Stomach smooth muscle (tissue), 2 donors: ENCODE measurements at regions not wholly inside any gene's neighbourhood (a gene's known extent, or its start where the extent isn't known, plus 50 kb on each side); places are given as distances from the start of the nearest gene placed in this dataset.
"Not testable (repeated sequence)": the region's sequence is repeated elsewhere in the genome, so short reads cannot be mapped to it uniquely, and the experiment has no call there.

Source experiments
- H3K27ac ChIP-seq: one replicate; pipeline ENCODE4 v1.7.0; 2013; ENCODE audit warnings: mild to moderate bottlenecking, low read length, inconsistent platforms
- H3K27me3 ChIP-seq, 2 donors: one replicate each; pipeline ENCODE4 v1.7.0; 2013; ENCODE audit warnings: low read length in 2 of 2; ENCODE audit not compliant: insufficient read depth in 2 of 2, control insufficient read depth in 1 of 2
- H3K36me3 ChIP-seq, 2 donors: one replicate each; pipeline ENCODE4 v1.7.0; 2013; ENCODE audit warnings: low read length in 2 of 2; ENCODE audit not compliant: control insufficient read depth in 2 of 2, insufficient read depth in 2 of 2
- H3K4me1 ChIP-seq: one replicate; pipeline ENCODE4 v1.7.0; 2013; ENCODE audit warnings: low read length; ENCODE audit not compliant: control insufficient read depth, insufficient read depth
- H3K4me3 ChIP-seq, 2 donors: one replicate each; pipeline ENCODE4 v1.7.0; 2013; ENCODE audit warnings: low read length in 2 of 2
- H3K9ac ChIP-seq, 2 donors: one replicate each; pipeline ENCODE4 v1.7.0; 2013; ENCODE audit warnings: low read length in 2 of 2, mild to moderate bottlenecking in 1 of 2
- H3K9me3 ChIP-seq, 2 donors: one replicate each; pipeline ENCODE4 v1.7.0; 2013; ENCODE audit warnings: low read length in 2 of 2; ENCODE audit not compliant: control insufficient read depth in 2 of 2
- donor health status: healthy.
- donor health status: Pancreatic carcinoma.

- Histone ChIP-seq H3K9ac (no peak overlapping the region), H3K9me3 (no peaks in the 10 kb centered on the region), H3K4me1 (peaks cover 4% of the 10 kb centered on the region), H3K4me3 (no peak overlapping the region), H3K36me3 (no peaks in the 10 kb centered on the region), H3K27ac (no peak overlapping the region), H3K27me3 (no peaks in the 10 kb centered on the region)
Observed at GRCh38 chr1:70490153-70490552, 79.1 kb downstream of the CTH start.

- no peaks in the 10 kb centered on the region for H3K36me3 ChIP-seq
- H3K4me1 ChIP-seq = no peaks in the 10 kb centered on the region
- H3K4me3 ChIP-seq = no peak overlapping the region
- no peak overlapping the region for H3K9ac ChIP-seq
- H3K27me3 ChIP-seq = no peaks in the 10 kb centered on the region
- H3K9me3 ChIP-seq = no peaks in the 10 kb centered on the region
- no peak overlapping the region for H3K27ac ChIP-seq
Observed at GRCh38 chr1:70495370-70495769, 84.3 kb downstream of the CTH start.

GRCh38 chr1:70496181-70496580 lies 85.1 kb downstream of the CTH start:
- Histone ChIP-seq H3K27me3 (no peaks in the 10 kb centered on the region), H3K36me3 (no peaks in the 10 kb centered on the region), H3K9me3 (no peaks in the 10 kb centered on the region), H3K4me1 (no peaks in the 10 kb centered on the region), H3K27ac (no peak overlapping the region), H3K9ac (no peak overlapping the region), H3K4me3 (no peak overlapping the region)

GRCh38 chr1:70497152-70497551 lies 86.1 kb downstream of the CTH start:
- H3K27ac ChIP-seq = no peak overlapping the region
- no peak overlapping the region for H3K4me3 ChIP-seq
- no peaks in the 10 kb centered on the region for H3K36me3 ChIP-seq
- H3K9ac ChIP-seq = no peak overlapping the region
- H3K9me3 ChIP-seq = no peaks in the 10 kb centered on the region
- H3K27me3 ChIP-seq = no peaks in the 10 kb centered on the region
- no peaks in the 10 kb centered on the region for H3K4me1 ChIP-seq

GRCh38 chr1:70498666-70499065 lies 87.6 kb downstream of the CTH start:
- H3K4me1 ChIP-seq = no peaks in the 10 kb centered on the region
- no peak overlapping the region for H3K4me3 ChIP-seq
- no peaks in the 10 kb centered on the region for H3K36me3 ChIP-seq
- H3K9ac ChIP-seq = no peak overlapping the region
- no peak overlapping the region for H3K27ac ChIP-seq
- H3K9me3 ChIP-seq = no peaks in the 10 kb centered on the region
- no peaks in the 10 kb centered on the region for H3K27me3 ChIP-seq

GRCh38 chr1:70499695-70500094 lies 88.6 kb downstream of the CTH start:
- no peak overlapping the region for H3K9ac ChIP-seq
- peaks cover 4% of the 10 kb centered on the region for H3K4me1 ChIP-seq
- H3K36me3 ChIP-seq = no peaks in the 10 kb centered on the region

GRCh38 chr1:70503358-70503757 lies 92.3 kb downstream of the CTH start:
- no peak overlapping the region for H3K9ac ChIP-seq
- no peaks in the 10 kb centered on the region for H3K9me3 ChIP-seq
- peaks cover 4% of the 10 kb centered on the region for H3K4me1 ChIP-seq
- no peaks in the 10 kb centered on the region for H3K27me3 ChIP-seq
- no peaks in the 10 kb centered on the region for H3K36me3 ChIP-seq
- H3K4me3 ChIP-seq = no peak overlapping the region
- no peak overlapping the region for H3K27ac ChIP-seq

More at GRCh38 chr1:70499695-70500094, 88.6 kb downstream of the CTH start:
- Histone ChIP-seq H3K4me3 (no peak overlapping the region), H3K27ac (no peak overlapping the region), H3K9me3 (no peaks in the 10 kb centered on the region), H3K27me3 (no peaks in the 10 kb centered on the region)

- Histone ChIP-seq H3K4me1 (peaks cover 4% of the 10 kb centered on the region), H3K36me3 (no peaks in the 10 kb centered on the region), H3K9ac (no peak overlapping the region), H3K27ac (no peak overlapping the region), H3K27me3 (no peaks in the 10 kb centered on the region), H3K9me3 (no peaks in the 10 kb centered on the region), H3K4me3 (no peak overlapping the region)
Observed at GRCh38 chr1:70504176-70504820, 93.2 kb downstream of the CTH start.

GRCh38 chr1:70504821-70505193 lies 93.7 kb downstream of the CTH start:
- Histone ChIP-seq H3K27ac (no peak overlapping the region), H3K9me3 (no peaks in the 10 kb centered on the region)

GRCh38 chr1:70507991-70508390 lies 96.9 kb downstream of the CTH start:
- H3K9ac ChIP-seq, H3K4me1 ChIP-seq, H3K4me3 ChIP-seq, H3K36me3 ChIP-seq, H3K27me3 ChIP-seq, H3K9me3 ChIP-seq, H3K27ac ChIP-seq: not testable (repeated sequence)

More at GRCh38 chr1:70504821-70505193, 93.7 kb downstream of the CTH start:
- H3K4me1 ChIP-seq = peaks cover 4% of the 10 kb centered on the region
- no peaks in the 10 kb centered on the region for H3K36me3 ChIP-seq
- no peak overlapping the region for H3K4me3 ChIP-seq
- H3K27me3 ChIP-seq = no peaks in the 10 kb centered on the region
- no peak overlapping the region for H3K9ac ChIP-seq

GRCh38 chr1:70509996-70510876 lies 99.2 kb downstream of the CTH start:
- no peak overlapping the region for H3K9ac ChIP-seq
- no peaks in the 10 kb centered on the region for H3K4me1 ChIP-seq
- H3K9me3 ChIP-seq = no peaks in the 10 kb centered on the region
- no peaks in the 10 kb centered on the region for H3K27me3 ChIP-seq
- no peak overlapping the region for H3K4me3 ChIP-seq
- no peak overlapping the region for H3K27ac ChIP-seq
- H3K36me3 ChIP-seq = no peaks in the 10 kb centered on the region
